GM21825 (cell line): ENCODE measurements at regions not wholly inside any gene's neighbourhood (a gene's known extent, or its start where the extent isn't known, plus 50 kb on each side); places are given as distances from the start of the nearest gene placed in this dataset.
"Not testable (repeated sequence)": the region's sequence is repeated elsewhere in the genome, so short reads cannot be mapped to it uniquely, and the experiment has no call there.

Experiments used
- ATAC-seq: cut with Tn5 transposase; IDR thresholded peaks from one replicate; pipeline ENCODE4 v1.9.1; 2021; ENCODE audit warnings: mild to moderate bottlenecking, moderate library complexity; ENCODE audit not compliant: unreplicated experiment

DNA sequence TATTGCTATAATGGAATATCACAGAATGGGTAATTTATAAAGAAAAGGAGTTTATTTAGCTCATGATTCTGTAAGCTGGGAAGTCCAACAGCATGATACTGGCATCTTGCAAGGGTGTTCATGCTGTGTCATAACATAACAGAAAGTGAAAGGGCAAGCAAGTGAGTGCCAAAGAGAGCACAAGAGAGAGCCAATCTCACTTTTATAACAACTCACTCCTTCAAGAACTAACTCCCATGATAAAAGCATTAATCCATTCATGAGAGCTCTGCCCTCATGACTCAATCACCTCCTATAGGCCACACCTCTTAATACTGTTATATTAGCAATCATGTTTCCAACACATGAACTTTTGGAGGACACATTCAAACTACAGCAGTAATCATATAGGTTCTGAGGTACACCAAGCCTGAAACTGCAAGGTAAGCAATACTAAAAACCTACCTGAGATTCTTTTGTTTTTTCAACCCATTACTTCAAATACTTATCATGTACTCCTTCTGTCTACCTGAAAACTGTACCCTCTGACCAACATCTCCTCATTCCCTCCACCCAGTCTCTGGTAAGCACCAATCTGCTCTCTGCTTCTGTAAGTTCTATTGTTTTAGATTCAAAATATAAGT is 219.7 kb downstream of the MTERF1 start:
- ATAC-seq = no peak

DNA sequence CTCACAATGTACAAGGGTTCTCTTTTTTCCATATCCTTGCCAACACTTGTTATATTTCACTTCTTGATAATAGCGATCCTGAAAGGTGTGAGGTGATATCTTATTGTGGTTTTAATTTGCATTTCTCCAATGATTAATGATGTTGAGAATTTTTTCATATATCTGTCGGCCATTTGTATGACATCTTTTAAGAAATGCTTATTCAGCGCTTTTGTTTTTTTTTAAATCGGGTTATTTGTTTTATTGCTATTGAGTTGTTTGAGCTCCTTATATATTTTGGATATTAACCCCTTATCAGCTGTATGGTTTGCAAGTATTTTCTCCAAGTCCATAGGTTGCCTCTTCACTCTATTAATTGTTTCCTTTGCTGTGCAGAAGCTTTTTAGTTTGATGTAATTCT is 218.8 kb downstream of the MTERF1 start:
- no peak for ATAC-seq

DNA sequence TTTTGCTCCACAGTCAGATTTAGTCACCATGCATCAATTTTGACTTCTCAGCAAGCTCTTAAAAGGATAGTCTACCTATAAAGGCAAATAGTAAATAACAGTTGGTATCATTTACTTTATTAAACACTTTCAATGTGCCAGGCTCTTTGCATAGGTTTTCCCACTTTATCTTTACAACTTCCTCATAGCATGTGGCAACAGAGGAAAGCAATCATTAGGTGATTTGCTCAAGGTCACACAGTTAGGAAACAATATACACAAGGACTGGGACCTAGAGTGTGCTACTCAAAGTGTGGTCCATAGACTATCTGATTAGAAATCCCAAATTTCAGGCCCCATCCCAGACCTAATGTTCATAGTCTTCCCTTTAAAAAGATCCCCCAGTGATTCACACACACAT is 212.3 kb downstream of the MTERF1 start:
- ATAC-seq = no peak

GRCh38 chr7:91671245-91671644 is 209.3 kb downstream of the MTERF1 start:
- ATAC-seq = no peak

DNA sequence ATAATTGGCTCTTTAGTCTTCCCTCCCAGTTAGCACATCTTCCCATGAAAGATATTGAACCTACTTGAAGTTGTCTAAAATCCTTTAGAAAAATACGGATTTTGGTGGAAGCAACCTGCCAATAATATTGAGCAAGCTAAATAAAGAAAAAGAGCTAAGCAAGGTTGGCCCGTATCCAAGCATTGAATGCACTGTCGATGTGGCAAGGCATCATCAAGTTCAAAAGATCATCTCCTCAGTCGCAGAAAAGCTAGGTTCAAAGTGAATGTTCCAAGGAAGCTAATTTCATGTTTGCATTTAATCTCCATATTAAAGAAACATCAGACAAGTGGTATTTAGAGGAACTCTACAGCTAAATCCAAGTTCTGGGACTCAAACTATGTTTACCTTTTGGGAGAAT is 206.0 kb downstream of the MTERF1 start:
- ATAC-seq = no peak

- no peak for ATAC-seq
Observed at GRCh38 chr7:91681718-91682117, 198.8 kb downstream of the MTERF1 start.

- no peak for ATAC-seq
Observed at GRCh38 chr7:91683823-91684222, 196.7 kb downstream of the MTERF1 start.

GRCh38 chr7:91685544-91685943 is 195.0 kb downstream of the MTERF1 start:
- ATAC-seq = no peak

- ATAC-seq = no peak
Observed at GRCh38 chr7:91690541-91691070, 189.9 kb downstream of the MTERF1 start.

DNA sequence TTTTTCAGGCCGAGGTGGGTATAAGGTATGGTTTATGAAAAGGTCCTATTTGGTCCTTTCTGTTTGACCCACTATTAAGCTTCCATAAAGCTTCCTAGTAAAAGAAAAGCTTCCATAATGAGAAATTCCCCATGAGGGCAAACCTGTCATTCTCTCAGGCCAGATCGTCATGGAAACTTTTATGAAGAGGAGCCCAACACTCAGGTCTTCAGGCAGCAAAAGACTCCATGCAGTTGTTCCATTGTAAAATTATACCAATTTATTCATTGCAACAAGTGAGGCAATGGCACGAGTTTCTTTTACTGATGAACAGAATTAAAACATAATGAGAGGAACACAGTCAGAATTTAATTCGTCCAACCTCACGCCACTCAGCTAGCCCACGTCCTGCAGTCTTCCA is 188.6 kb downstream of the MTERF1 start:
- ATAC-seq = no peak

- ATAC-seq = no peak
Observed at GRCh38 chr7:91692800-91693199, 187.7 kb downstream of the MTERF1 start.

DNA sequence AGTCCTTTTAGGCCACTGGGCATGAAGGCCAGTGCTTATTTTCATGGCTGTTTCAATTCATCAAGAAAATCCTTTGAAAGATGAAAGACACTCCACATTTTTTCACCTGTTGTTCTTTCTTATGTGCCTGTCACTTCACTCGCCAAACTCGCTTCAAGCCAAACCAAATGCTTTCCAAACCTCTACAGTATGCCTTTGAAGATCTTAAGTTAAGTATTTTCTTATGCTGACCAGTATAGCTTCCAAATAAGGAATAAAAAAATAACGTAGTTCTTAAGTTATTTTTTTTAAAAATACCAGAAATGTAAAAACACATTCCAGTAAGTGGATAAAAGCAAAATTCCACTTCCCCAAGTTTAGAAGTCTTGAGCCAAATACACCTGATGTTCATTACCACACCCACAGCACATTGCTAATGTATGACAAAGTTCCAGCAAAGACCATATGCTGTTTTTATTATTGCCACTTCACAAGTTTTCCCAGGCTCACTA is 186.1 kb downstream of the MTERF1 start:
- no peak for ATAC-seq

DNA sequence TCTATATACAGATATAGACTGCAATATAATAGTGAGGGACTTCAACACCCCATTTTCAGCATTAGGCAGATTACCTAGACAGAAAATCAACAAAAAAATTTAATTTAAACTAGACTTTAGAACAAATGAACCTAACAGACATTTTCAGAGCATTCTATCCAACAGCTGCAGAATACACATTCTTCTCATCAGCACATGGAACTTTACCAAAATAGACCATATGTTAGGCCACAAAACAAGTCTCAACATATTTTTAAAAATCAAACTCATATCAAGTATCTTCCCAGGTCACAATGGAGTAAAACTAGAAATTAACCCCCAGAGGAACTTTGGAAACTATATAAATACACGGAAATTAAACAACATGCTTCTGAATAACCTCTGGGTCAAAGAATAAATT is 169.6 kb downstream of the MTERF1 start:
- no peak for ATAC-seq

DNA sequence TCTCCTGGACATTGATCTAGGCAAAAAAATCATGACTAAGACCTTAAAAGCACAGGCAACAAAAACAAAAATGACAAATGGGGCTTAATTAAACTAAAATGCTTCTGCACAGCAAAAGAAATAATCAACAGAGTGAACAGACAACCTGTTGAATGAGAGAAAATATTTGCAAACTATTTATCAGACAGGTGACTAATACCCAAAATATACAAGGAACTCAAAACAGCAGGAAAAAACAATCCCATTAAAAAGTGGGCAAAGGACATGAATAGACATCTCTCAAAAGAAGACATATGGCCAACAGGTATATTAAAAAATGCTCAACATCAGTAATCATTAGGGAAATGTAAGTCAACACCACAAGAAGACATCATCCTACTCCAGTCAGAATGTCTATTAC is 166.8 kb downstream of the MTERF1 start:
- no peak for ATAC-seq

DNA sequence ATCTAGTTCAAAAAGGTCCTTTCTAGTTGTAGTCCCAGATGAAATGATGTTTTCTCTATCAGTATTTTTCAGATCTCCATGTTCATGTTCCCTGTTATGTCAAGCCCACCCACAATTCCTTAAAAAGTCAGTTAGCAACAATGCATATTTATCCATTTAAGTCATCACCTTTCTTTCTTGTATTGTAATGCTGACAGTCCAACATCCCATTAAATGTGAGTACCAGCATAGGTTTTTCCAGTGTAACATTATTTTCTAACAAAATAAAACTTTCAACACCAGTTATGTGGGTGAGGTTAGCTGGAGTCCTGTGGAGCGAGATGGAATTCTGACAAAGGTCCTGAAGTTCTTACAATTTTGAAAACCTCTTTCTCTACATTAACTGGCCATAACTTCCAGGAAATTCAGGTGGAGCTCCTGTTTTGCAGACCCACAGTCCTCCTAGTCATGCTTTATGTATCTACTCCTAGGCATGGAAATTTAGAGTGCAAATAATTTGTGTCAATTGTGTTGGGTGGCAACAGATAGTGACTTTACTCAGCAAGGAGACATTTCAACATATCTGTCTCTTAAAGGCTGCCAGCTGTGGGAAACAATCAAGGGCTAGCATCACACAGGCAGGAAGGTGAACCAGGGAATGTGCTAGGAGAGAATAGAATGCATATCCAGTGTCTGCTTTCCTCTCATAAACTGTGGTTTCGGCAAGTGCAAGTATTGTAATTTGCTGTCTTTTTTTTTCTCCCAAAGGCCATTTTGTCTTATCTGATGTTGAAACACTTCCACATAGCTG is 162.6 kb downstream of the MTERF1 start:
- no peak for ATAC-seq

GRCh38 chr7:91719008-91719407 is 161.5 kb downstream of the MTERF1 start:
- ATAC-seq = no peak

DNA sequence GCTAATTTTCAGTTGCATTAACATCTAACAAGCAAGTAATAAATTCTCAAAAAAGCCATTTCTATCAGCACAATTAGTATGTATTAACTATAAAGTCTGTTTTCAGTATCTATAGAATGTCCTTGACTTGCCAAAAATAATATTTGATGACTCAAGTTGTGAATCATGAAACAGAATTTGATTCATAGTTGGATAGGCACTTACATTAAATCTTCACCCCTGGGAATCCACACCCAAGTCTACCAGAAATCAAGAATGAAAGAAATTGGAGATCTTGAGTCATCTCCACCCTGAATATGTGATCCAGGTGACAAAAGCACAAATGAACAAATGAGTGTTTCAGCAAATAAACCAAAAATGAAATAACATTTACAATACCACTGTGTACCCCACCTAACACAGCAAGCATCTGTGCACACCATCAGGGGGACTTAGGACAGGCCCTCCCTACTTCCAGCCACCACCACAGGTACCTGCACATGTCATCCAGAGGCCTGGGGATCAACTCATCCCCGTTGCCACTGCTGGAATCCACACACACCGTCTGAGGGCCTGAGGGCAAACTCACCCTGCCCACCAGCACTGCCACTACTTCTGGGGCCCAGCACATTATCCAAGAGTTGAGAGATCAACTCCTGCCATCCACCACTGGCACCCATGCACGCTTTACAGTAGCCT is 160.1 kb downstream of the MTERF1 start:
- ATAC-seq = no peak

DNA sequence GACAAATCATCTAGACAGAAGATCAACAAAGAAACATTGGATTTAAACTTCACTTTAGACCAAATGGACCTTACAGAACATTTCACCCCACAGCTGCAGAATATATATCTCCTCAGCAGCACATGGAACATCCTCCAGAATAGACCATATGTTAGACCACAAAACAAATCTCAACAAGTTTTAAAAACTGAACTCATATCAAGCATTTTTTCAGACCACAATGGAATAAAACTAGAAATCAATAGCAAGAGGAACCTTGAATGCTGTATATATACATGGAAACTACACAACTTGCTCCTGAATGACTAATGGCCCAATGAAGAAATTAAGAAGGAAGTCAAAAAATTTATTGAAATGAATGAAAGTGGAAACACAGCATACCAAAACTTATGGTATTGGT is 157.7 kb downstream of the MTERF1 start:
- no peak for ATAC-seq

GRCh38 chr7:91729046-91729445 is 151.5 kb downstream of the MTERF1 start:
- not testable (repeated sequence) for ATAC-seq

- no peak for ATAC-seq
Observed at GRCh38 chr7:91731976-91732375, 148.5 kb downstream of the MTERF1 start.

- ATAC-seq = no peak
Observed at GRCh38 chr7:91749418-91749817, 131.1 kb downstream of the MTERF1 start.

DNA sequence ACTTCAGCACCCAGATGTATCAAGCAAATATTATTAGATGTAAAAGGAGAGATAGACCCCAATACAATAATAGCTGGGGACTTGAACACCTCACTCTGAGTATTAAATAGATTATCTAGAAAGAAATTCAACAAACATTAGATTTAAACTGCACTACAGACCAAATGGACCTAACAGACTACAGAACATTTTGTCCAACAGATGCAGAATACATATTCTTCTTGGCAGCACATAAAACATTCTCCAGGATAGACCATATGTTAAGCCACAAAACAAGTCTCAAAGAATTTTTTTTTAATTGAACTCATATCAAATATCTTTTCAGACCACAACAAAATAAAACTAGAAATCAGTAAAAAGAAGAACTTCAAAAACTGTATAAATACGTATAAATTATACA is 130.4 kb downstream of the MTERF1 start:
- ATAC-seq = no peak
